B cell (primary cell): ENCODE measurements at regions not wholly inside any gene's neighbourhood (a gene's known extent, or its start where the extent isn't known, plus 50 kb on each side); places are given as distances from the start of the nearest gene placed in this dataset.

Source experiments
- CTCF ChIP-seq: fragments of 200-600 bp; IDR thresholded peaks from one replicate; pipeline ENCODE4 v1.8.0; 2022; ENCODE audit warnings: antibody characterized with exemption, mild to moderate bottlenecking
- EZH2 ChIP-seq: IDR thresholded peaks from 2 replicates; pipeline ENCODE4 v1.6.1; 2012; ENCODE audit warnings: borderline replicate concordance, low read depth, mild to moderate bottlenecking, moderate library complexity, low read length; ENCODE audit not compliant: insufficient read depth, poor library complexity, severe bottlenecking

GRCh38 chr1:242623119-242623518 is 98.6 kb upstream of the PLD5 start:
- no peak for TF ChIP-seq CTCF
- no peak for TF ChIP-seq EZH2
